ENCODE measurements at regions not wholly inside any gene's neighbourhood (a gene's known extent, or its start where the extent isn't known, plus 50 kb on each side); places are given as distances from the start of the nearest gene placed in this dataset.

GRCh38 chr9:1951446-1951845, 63.7 kb upstream of the SMARCA2 start:
- Histone ChIP-seq H4K20me1 (ENCODE audit: insufficient read depth, low read length) (no peaks in the 10 kb centered on the region), H3K4me3 (ENCODE audit: low read depth, low read length, poor library complexity, severe bottlenecking) (no peak overlapping the region), H3K27me3 (ENCODE audit: insufficient read depth, low read length) (no peaks in the 10 kb centered on the region), H3F3A (ENCODE audit: insufficient read depth, low read length) (no peaks in the 10 kb centered on the region), H3K9me2 (ENCODE audit: low read depth, low read length) (no peaks in the 10 kb centered on the region), H3K9me3 (ENCODE audit: low read length) (no peaks in the 10 kb centered on the region), H3K4me2 (ENCODE audit: low read length) (no peak overlapping the region), H3K36me3 (ENCODE audit: insufficient read depth, low read length) (no peaks in the 10 kb centered on the region), H3K4me1 (ENCODE audit: insufficient read depth, low read length, severe bottlenecking) (no peaks in the 10 kb centered on the region), H3K27ac (ENCODE audit: low read depth, low read length, poor library complexity, severe bottlenecking) (no peak overlapping the region), H3K9ac (ENCODE audit: low read length) (no peak overlapping the region), H2AFZ (ENCODE audit: low read length) (no peak overlapping the region), H3K79me2 (ENCODE audit: insufficient read depth, low read length) (no peaks in the 10 kb centered on the region)
- TF ChIP-seq CTCF (IDR thresholded peaks at IDR 0.05; ENCODE audit: low read length), result no peak
- no peak for TF ChIP-seq EZH2 (IDR thresholded peaks at IDR 0.05; ENCODE audit: borderline replicate concordance, low read length)

- Histone ChIP-seq H4K20me1 (ENCODE audit: insufficient read depth, low read length) (no peaks in the 10 kb centered on the region), H3K27ac (ENCODE audit: low read depth, low read length, poor library complexity, severe bottlenecking) (no peak overlapping the region)
- TF ChIP-seq CTCF (IDR thresholded peaks at IDR 0.05; ENCODE audit: low read length), result no peak
- no peak for TF ChIP-seq EZH2 (IDR thresholded peaks at IDR 0.05; ENCODE audit: borderline replicate concordance, low read length)
Measured at GRCh38 chr9:1952001-1952400, 63.1 kb upstream of the SMARCA2 start.

GRCh38 chr9:1954238-1954637, 60.9 kb upstream of the SMARCA2 start:
- Histone ChIP-seq H3K9ac (ENCODE audit: low read length) (no peak overlapping the region), H3K27me3 (ENCODE audit: insufficient read depth, low read length) (no peaks in the 10 kb centered on the region), H3K36me3 (ENCODE audit: insufficient read depth, low read length) (no peaks in the 10 kb centered on the region), H3K4me2 (ENCODE audit: low read length) (no peak overlapping the region), H3K4me3 (ENCODE audit: low read depth, low read length, poor library complexity, severe bottlenecking) (no peak overlapping the region), H3K4me1 (ENCODE audit: insufficient read depth, low read length, severe bottlenecking) (no peaks in the 10 kb centered on the region), H4K20me1 (ENCODE audit: insufficient read depth, low read length) (no peaks in the 10 kb centered on the region), H3K79me2 (ENCODE audit: insufficient read depth, low read length) (no peaks in the 10 kb centered on the region), H3K9me2 (ENCODE audit: low read depth, low read length) (no peaks in the 10 kb centered on the region), H3F3A (ENCODE audit: insufficient read depth, low read length) (no peaks in the 10 kb centered on the region), H2AFZ (ENCODE audit: low read length) (no peak overlapping the region), H3K9me3 (ENCODE audit: low read length) (no peaks in the 10 kb centered on the region), H3K27ac (ENCODE audit: low read depth, low read length, poor library complexity, severe bottlenecking) (no peak overlapping the region)
- TF ChIP-seq EZH2 (IDR thresholded peaks at IDR 0.05; ENCODE audit: borderline replicate concordance, low read length), result no peak

More at GRCh38 chr9:1952001-1952400, 63.1 kb upstream of the SMARCA2 start:
- H3K9me2 ChIP-seq (ENCODE audit: low read depth, low read length), result no peaks in the 10 kb centered on the region
- H2AFZ ChIP-seq (ENCODE audit: low read length), result no peak overlapping the region
- H3K9me3 ChIP-seq (ENCODE audit: low read length), result no peaks in the 10 kb centered on the region
- no peaks in the 10 kb centered on the region for H3F3A ChIP-seq (ENCODE audit: insufficient read depth, low read length)
- no peaks in the 10 kb centered on the region for H3K79me2 ChIP-seq (ENCODE audit: insufficient read depth, low read length)
- no peak overlapping the region for H3K9ac ChIP-seq (ENCODE audit: low read length)
- no peaks in the 10 kb centered on the region for H3K27me3 ChIP-seq (ENCODE audit: insufficient read depth, low read length)
- H3K4me3 ChIP-seq (ENCODE audit: low read depth, low read length, poor library complexity, severe bottlenecking), result no peak overlapping the region
- no peaks in the 10 kb centered on the region for H3K36me3 ChIP-seq (ENCODE audit: insufficient read depth, low read length)
- H3K4me2 ChIP-seq (ENCODE audit: low read length), result no peak overlapping the region
- H3K4me1 ChIP-seq (ENCODE audit: insufficient read depth, low read length, severe bottlenecking), result no peaks in the 10 kb centered on the region

GRCh38 chr9:1956958-1957357, 58.2 kb upstream of the SMARCA2 start:
- Histone ChIP-seq H3K4me1 (ENCODE audit: insufficient read depth, low read length, severe bottlenecking) (no peaks in the 10 kb centered on the region), H3F3A (ENCODE audit: insufficient read depth, low read length) (no peaks in the 10 kb centered on the region), H3K27me3 (ENCODE audit: insufficient read depth, low read length) (no peaks in the 10 kb centered on the region), H3K9ac (ENCODE audit: low read length) (no peak overlapping the region), H3K36me3 (ENCODE audit: insufficient read depth, low read length) (no peaks in the 10 kb centered on the region), H3K27ac (ENCODE audit: low read depth, low read length, poor library complexity, severe bottlenecking) (no peak overlapping the region), H3K4me2 (ENCODE audit: low read length) (no peak overlapping the region), H4K20me1 (ENCODE audit: insufficient read depth, low read length) (no peaks in the 10 kb centered on the region), H3K4me3 (ENCODE audit: low read depth, low read length, poor library complexity, severe bottlenecking) (no peak overlapping the region), H3K9me2 (ENCODE audit: low read depth, low read length) (no peaks in the 10 kb centered on the region), H2AFZ (ENCODE audit: low read length) (no peak overlapping the region), H3K9me3 (ENCODE audit: low read length) (no peaks in the 10 kb centered on the region), H3K79me2 (ENCODE audit: insufficient read depth, low read length) (no peaks in the 10 kb centered on the region)
- TF ChIP-seq CTCF (IDR thresholded peaks at IDR 0.05; ENCODE audit: low read length) (no peak), EZH2 (IDR thresholded peaks at IDR 0.05; ENCODE audit: borderline replicate concordance, low read length) (no peak)

Measured in OCI-LY1 (cell line).